UCSD-AML1 (cell line): ENCODE measurements at regions not wholly inside any gene's neighbourhood (a gene's known extent, or its start where the extent isn't known, plus 50 kb on each side); places are given as distances from the start of the nearest gene placed in this dataset.
"Not testable (repeated sequence)": the region's sequence is repeated elsewhere in the genome, so short reads cannot be mapped to it uniquely, and the experiment has no call there.

Experiments used
- DNase-seq: peaks from one replicate; lab custom pipeline; 2025; ENCODE audit not compliant: unreplicated experiment; lab: John Stamatoyannopoulos, UW

GRCh38 chr15:44817797-44818196, 81.5 kb downstream of the TRIM69 start:
- DNase-seq = not testable (repeated sequence)

GRCh38 chr15:44819331-44819987, 83.1 kb downstream of the TRIM69 start:
- not testable (repeated sequence) for DNase-seq

GRCh38 chr15:44820535-44820934, 84.2 kb downstream of the TRIM69 start:
- DNase-seq = not testable (repeated sequence)

- not testable (repeated sequence) for DNase-seq
These were observed 84.6 kb downstream of the TRIM69 start for GRCh38 chr15:44820967-44821366.

GRCh38 chr15:44824277-44825145, 88.2 kb downstream of the TRIM69 start:
- DNase-seq = not testable (repeated sequence)

GRCh38 chr15:44826583-44826982, 90.3 kb downstream of the TRIM69 start:
- not testable (repeated sequence) for DNase-seq

GRCh38 chr15:44828229-44828914, 92.0 kb downstream of the TRIM69 start:
- not testable (repeated sequence) for DNase-seq

GRCh38 chr15:44829150-44829549, 92.8 kb downstream of the TRIM69 start:
- not testable (repeated sequence) for DNase-seq

GRCh38 chr15:44830692-44831408, 94.5 kb downstream of the TRIM69 start:
- peak; percentile 49 for DNase-seq

- DNase-seq = not testable (repeated sequence)
These were observed 95.0 kb downstream of the TRIM69 start for GRCh38 chr15:44831409-44831741.

- not testable (repeated sequence) for DNase-seq
These were observed 95.8 kb downstream of the TRIM69 start for GRCh38 chr15:44832133-44832532.

- not testable (repeated sequence) for DNase-seq
These were observed 96.8 kb downstream of the TRIM69 start for GRCh38 chr15:44833081-44833480.

- DNase-seq = not testable (repeated sequence)
These were observed 97.4 kb downstream of the TRIM69 start for GRCh38 chr15:44833761-44834160.

GRCh38 chr15:44835082-44835481, 98.8 kb downstream of the TRIM69 start:
- DNase-seq = not testable (repeated sequence)

- DNase-seq = no peak
These were observed 99.8 kb downstream of the TRIM69 start for GRCh38 chr15:44836094-44836493.

GRCh38 chr15:44838929-44839328, 102.6 kb downstream of the TRIM69 start:
- DNase-seq = peak; percentile 48

GRCh38 chr15:44841762-44842161, 105.4 kb downstream of the TRIM69 start:
- DNase-seq = not testable (repeated sequence)

- not testable (repeated sequence) for DNase-seq
These were observed 106.6 kb downstream of the TRIM69 start for GRCh38 chr15:44842883-44843282.

- not testable (repeated sequence) for DNase-seq
These were observed 108.6 kb downstream of the TRIM69 start for GRCh38 chr15:44844936-44845335.

- DNase-seq = not testable (repeated sequence)
These were observed 109.8 kb downstream of the TRIM69 start for GRCh38 chr15:44846156-44846555.

- DNase-seq = not testable (repeated sequence)
These were observed 108.9 kb upstream of the TERB2 start for GRCh38 chr15:44847555-44847954.
